HG03520 (cell line): ENCODE measurements at regions not wholly inside any gene's neighbourhood (a gene's known extent, or its start where the extent isn't known, plus 50 kb on each side); places are given as distances from the start of the nearest gene placed in this dataset.

Experiments
- ATAC-seq: cut with Tn5 transposase; IDR thresholded peaks from one replicate; pipeline ENCODE4 v1.9.1; 2021; ENCODE audit warnings: mild to moderate bottlenecking, moderate library complexity; ENCODE audit not compliant: unreplicated experiment

- ATAC-seq: no peak
These were observed 243.4 kb upstream of the GADL1 start for GRCh38 chr3:31137718-31138465.

- no peak for ATAC-seq
These were observed 246.0 kb upstream of the GADL1 start for GRCh38 chr3:31140470-31140869.

GRCh38 chr3:31142139-31142538 is 247.7 kb upstream of the GADL1 start:
- ATAC-seq: no peak

- ATAC-seq: no peak
These were observed 248.1 kb upstream of the GADL1 start for GRCh38 chr3:31142543-31142942.

GRCh38 chr3:31145062-31145461 is 250.6 kb upstream of the GADL1 start:
- no peak for ATAC-seq

- no peak for ATAC-seq
These were observed 253.1 kb upstream of the GADL1 start for GRCh38 chr3:31147550-31147949.

GRCh38 chr3:31157047-31157694 is 262.7 kb upstream of the GADL1 start:
- no peak for ATAC-seq

GRCh38 chr3:31157893-31158620 is 263.6 kb upstream of the GADL1 start:
- ATAC-seq: no peak

- no peak for ATAC-seq
These were observed 265.0 kb upstream of the GADL1 start for GRCh38 chr3:31159331-31160039.

- no peak for ATAC-seq
These were observed 267.4 kb upstream of the GADL1 start for GRCh38 chr3:31161889-31162288.

GRCh38 chr3:31164381-31164780 is 269.9 kb upstream of the GADL1 start:
- ATAC-seq: no peak

- ATAC-seq: no peak
These were observed 271.0 kb upstream of the GADL1 start for GRCh38 chr3:31165399-31165860.

GRCh38 chr3:31166249-31166885 is 271.9 kb upstream of the GADL1 start:
- no peak for ATAC-seq

GRCh38 chr3:31167666-31168065 is 273.2 kb upstream of the GADL1 start:
- ATAC-seq: no peak

- no peak for ATAC-seq
These were observed 276.6 kb upstream of the GADL1 start for GRCh38 chr3:31170932-31171670.

GRCh38 chr3:31172336-31172735 is 277.9 kb upstream of the GADL1 start:
- no peak for ATAC-seq

- ATAC-seq: no peak
These were observed 278.8 kb upstream of the GADL1 start for GRCh38 chr3:31173118-31173718.

GRCh38 chr3:31174079-31174478 is 279.6 kb upstream of the GADL1 start:
- no peak for ATAC-seq

GRCh38 chr3:31176045-31176444 is 281.6 kb upstream of the GADL1 start:
- ATAC-seq: no peak

GRCh38 chr3:31178467-31178866 is 284.0 kb upstream of the GADL1 start:
- no peak for ATAC-seq
